NCI-H2227 treated with DMSO at 0.1 percent for 48 hours (cell line): ENCODE measurements at regions not wholly inside any gene's neighbourhood (a gene's known extent, or its start where the extent isn't known, plus 50 kb on each side); places are given as distances from the start of the nearest gene placed in this dataset.
"Not testable (repeated sequence)": the region's sequence is repeated elsewhere in the genome, so short reads cannot be mapped to it uniquely, and the experiment has no call there.

ENCODE experiments used
- DNase-seq: peaks from one replicate; lab custom pipeline; 2025; lab: John Stamatoyannopoulos, UW

DNA sequence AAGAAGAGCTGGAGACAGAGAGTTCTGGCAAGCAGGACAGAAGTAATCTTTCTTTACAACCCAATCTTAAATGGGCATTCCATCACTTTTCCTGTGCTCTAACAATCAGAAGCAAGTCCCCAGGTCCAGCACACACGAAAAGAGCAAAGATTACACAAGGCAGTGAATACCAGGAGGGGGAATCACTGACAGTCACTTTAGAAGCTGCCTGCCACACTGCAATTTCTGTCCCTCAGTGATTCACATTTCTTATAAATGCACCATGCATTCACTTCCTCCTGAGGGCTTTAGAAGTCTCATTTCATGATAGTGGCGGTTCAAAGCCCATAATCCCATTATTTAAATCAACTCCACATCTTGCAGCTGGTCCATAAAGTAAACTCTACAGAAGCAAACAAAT, 362.5 kb downstream of the POM121L12 start:
- no peak for DNase-seq

DNA sequence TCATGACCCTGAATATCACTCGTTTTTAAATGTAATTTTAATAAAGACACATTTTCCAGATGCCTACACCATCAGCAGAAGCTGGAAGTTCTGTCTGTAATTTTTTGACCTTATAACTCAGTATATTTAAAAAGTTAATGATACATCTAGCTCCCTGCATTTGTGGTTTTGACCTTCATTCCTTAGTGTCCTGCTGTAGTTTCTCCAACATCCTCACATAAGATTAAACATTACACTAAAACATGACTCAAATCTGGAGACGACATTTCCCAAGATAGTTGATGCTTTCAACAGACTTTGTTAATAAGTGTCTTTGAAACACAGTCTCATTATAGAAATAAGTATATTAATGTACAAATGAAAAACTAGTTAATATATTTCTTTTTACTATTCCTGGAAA, 363.1 kb downstream of the POM121L12 start:
- DNase-seq: no peak

GRCh38 chr7:53413021-53413420, 377.6 kb downstream of the POM121L12 start:
- DNase-seq: no peak

GRCh38 chr7:53415816-53416215, 380.4 kb downstream of the POM121L12 start:
- no peak for DNase-seq

- DNase-seq: no peak
These were observed 383.5 kb downstream of the POM121L12 start for GRCh38 chr7:53418834-53419482.

DNA sequence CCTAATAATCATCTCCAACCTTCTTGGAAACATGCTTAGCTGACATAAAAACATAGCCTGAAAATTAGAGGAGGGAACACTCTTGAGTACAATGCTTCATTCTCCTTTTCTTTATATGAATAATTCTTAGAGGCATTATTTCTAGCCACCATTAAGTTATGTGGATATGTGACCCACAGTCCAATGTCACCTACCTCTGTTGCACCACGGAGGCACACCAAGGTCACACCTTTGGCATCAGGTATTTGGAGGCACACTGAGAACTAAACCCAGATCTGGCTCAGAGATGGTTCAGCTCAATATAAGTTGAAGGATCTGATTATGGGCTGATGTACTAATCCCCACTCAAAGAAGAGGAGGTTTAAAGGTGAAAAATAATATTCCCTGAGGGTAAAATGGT, 385.1 kb downstream of the POM121L12 start:
- no peak for DNase-seq

- no peak for DNase-seq
These were observed 386.9 kb downstream of the POM121L12 start for GRCh38 chr7:53422291-53422690.

GRCh38 chr7:53426145-53426750, 390.8 kb downstream of the POM121L12 start:
- DNase-seq: no peak

DNA sequence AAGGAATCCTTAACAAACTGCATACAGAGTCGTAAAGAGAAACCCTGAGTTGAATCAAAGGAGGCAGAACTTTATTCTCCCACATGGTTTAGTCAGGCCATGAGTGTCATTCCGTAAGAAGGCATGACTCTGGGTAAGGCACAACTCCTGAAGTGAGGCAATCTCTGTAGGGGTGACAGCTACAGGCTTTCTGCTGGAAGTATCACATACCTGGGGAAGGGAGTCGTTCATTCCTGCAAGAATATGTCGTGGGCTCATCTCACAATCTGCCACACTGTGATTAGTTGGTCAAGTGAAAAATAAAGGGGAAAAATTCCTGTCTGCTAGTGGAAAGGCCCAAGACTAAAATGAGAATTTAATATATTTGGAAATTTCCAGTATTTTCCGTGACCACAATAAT, 392.6 kb downstream of the POM121L12 start:
- no peak for DNase-seq

- DNase-seq: no peak
These were observed 396.5 kb downstream of the POM121L12 start for GRCh38 chr7:53431901-53432300.

DNA sequence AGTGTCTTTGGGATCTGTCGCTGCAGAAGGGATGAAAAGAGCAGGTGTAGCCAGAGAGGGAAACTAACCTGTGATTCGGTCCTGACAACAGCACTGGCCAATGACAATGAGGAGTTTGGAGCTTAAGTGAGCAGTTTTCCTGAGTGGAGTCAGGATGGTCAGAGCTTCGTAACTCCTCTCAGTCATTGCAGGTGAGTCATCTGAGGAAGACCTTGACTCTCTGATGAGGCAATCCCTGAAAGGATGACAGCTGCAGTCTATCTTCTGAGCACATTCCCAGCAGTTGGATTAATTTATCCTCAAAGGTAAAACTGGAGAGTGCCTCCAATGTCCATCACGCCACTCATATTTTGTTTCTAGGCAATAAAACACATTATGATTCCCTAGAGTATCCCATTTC, 401.9 kb downstream of the POM121L12 start:
- DNase-seq: no peak

DNA sequence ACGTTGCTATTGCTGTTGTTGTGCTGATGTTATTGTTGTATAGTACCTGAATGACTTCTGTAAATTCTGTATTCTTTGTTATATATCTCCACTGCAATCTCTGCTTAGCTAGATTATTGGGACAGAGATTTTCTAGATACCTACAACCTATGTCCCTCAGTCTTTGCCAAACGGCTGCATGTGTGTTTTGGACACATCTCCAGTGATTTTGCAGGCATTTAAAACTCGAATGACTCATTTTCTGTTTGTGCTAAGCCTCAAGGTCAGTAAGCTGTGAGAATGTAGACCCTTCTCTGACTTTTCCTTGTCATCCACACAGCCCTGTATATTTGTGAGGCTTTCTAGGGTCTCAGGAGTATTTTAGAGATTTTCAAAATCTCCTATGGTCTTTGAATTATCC, 410.7 kb downstream of the POM121L12 start:
- no peak for DNase-seq

GRCh38 chr7:53458636-53459035, 423.2 kb downstream of the POM121L12 start:
- no peak for DNase-seq

DNA sequence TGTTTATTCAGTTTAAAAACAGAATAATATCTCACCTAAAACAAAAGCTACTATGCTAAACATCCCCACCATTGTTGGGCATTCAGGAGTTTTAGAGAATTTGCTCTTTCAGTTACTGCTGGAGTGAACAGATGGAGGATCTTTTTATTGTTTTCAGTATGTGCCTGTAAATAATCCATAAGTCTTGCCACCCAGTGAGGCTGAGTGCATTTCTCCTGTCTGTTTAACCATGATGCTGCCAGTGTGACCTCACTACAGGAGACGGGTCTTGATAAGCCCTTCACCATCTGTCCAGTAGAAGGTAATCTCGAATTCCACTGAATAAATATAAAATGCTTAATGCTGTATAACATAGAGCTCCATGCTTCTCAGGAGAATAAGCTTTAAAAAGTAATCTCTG, 430.9 kb downstream of the POM121L12 start:
- DNase-seq: no peak

GRCh38 chr7:53470336-53470970, 435.0 kb downstream of the POM121L12 start:
- DNase-seq: no peak

DNA sequence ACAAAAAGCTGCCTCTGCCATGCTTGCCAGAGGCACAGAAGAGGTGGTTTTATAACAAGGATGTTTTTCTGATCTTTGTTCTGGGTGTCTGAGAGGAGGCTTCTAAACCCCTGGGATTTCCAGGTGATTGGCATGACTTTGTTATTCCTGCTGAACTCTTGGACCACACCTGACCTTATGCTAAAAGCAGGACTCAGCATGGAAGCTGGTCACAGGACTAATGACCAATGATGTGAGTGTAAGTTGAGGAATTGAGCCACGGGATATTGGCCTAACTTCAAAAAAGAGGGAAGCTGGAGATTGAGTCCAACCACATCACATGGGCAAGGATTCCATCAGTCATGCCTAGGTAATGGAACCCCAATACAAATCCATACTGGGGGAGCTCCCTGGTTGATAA, 437.9 kb downstream of the POM121L12 start:
- no peak for DNase-seq

DNA sequence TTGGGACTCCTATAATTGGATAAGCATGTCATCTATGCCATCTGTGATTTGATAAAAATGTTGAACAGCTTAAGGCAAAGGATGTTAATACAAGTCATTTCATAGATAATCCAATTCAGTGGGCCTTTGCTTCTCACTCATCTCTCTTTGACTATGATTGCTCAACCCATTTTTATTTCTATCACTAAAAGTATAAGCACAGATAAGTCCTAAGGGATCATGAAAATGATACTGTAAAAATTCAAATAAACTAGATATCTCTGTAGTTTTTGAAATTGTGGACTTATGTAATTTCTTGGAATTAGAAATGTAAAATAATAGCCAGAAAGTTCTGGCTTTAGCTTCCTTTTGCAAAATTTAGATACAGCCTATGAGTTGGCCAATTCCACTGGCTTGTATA, 440.3 kb downstream of the POM121L12 start:
- DNase-seq: no peak

DNA sequence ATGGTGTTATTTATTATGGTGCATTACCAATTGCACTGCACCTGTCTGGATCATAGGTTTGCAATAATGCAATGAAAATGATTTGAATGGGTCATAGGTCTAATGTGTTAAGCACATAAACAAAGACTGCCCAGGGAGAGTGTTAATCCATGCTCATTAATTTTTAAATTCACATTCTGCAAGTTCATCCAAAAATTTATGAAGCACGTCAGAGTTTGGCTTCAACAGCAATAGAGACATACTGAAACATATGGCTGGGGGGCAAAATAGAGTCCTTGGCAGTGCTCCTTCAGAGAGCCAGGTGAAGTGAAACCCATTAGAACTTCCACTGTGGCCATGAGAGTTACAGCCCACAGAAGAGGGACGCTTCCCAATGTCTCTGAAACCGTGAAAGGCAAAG, 441.1 kb downstream of the POM121L12 start:
- DNase-seq: no peak

GRCh38 chr7:53485354-53485753, 449.9 kb downstream of the POM121L12 start:
- DNase-seq: no peak

DNA sequence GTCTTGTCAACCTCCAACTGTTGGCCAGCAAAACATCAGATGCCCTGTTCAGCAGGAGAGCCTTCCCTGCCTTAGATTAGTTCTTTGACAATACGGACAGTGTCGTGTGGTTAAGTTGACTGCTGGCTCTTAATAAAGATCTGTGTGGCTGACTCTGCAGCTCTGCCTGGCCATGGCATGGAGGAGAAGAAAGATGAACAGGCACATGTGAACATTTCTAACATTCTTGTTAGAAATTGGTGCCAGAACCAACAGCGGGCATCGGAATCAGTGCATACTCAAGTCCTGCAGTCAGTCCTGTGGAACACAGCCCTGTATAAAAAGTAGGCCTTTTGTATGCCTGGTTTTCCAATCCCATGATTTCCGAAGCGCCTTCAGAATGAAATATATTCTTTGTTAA, 455.6 kb downstream of the POM121L12 start:
- no peak for DNase-seq

- DNase-seq: not testable (repeated sequence)
These were observed 459.7 kb downstream of the POM121L12 start for GRCh38 chr7:53495181-53495580.

DNA sequence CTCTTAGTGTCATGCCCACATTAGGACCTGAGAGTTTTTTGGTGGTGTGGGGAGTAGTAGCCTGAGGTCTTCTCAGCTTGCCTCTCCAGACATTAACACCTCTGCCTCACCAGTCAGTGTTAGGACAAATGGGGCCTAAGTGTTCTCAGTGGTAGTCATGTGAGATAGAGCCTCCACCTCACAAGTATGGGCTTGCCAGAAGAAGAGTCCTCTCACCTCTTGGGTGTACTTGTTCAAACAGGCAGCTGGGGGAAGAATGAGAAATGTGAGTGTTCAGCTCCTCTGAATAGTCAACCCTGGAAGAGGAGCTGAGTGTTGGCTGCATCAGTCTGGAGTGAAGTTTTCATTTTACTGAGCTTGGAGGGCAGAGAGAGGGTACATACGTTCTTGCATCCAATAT, 464.6 kb downstream of the POM121L12 start:
- no peak for DNase-seq

- no peak for DNase-seq
These were observed 469.5 kb downstream of the POM121L12 start for GRCh38 chr7:53504914-53505313.

- DNase-seq: no peak
These were observed 482.9 kb downstream of the POM121L12 start for GRCh38 chr7:53518319-53518718.
